GM11168 (cell line): ENCODE measurements at regions not wholly inside any gene's neighbourhood (a gene's known extent, or its start where the extent isn't known, plus 50 kb on each side); places are given as distances from the start of the nearest gene placed in this dataset.
"Not testable (repeated sequence)": the region's sequence is repeated elsewhere in the genome, so short reads cannot be mapped to it uniquely, and the experiment has no call there.

Source experiments
- in situ Hi-C: fragments of 300-500 bp; cut with MboI; formaldehyde crosslinking; loops from one replicate; pipeline ENCODE4 v1.12.0; 2022; ENCODE audit warnings: low sequenced_read_pairs; ENCODE audit not compliant: unreplicated experiment

DNA sequence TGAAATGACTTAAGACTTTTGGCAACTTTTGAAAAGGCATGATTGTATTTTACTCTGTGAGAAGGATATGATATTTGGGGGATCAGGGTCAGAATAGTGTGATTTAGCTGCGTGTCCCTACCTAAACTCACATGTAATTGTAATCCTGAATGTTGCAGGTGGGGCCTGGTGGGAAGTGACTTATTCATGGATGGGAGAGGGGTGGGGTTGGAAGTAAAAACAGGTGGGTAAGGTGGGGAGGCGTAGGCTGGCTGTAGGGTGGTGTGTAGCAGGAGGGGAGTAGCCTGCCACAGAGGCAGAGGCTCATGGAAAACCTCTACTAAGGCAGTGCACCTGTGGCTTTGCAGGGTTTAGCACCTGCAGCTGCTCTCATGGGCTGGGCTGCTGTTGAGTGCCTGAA is 584.2 kb downstream of the CWH43 start:
- in situ Hi-C loops: not testable (repeated sequence)

DNA sequence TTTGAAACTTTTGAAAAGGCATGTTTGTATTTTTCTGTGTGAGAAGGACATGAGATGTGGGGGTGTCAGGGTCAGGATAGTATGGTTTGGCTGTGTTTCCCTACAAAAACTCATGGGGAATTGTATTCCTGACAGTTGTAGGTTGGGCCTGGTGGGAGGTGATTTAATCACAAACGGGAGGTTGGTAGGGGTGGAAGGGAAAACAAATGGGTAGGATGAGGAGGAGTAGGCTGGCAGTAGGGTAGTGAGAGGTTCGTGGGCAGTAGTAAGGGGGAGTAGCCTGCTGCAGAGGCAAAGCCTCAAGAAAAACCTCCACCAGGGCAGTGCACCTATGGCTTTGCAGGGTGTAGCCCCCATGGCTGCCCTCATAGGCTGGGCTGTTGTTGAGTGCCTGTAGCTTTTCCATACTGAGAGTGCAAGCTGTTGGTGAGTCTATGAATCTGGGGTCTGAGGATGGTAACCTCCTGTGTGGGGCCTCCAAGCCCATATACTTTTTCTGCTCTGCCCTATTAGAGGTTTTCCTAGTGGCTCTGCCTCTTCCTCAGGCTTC is 587.7 kb downstream of the CWH43 start:
- in situ Hi-C loops: not testable (repeated sequence)

DNA sequence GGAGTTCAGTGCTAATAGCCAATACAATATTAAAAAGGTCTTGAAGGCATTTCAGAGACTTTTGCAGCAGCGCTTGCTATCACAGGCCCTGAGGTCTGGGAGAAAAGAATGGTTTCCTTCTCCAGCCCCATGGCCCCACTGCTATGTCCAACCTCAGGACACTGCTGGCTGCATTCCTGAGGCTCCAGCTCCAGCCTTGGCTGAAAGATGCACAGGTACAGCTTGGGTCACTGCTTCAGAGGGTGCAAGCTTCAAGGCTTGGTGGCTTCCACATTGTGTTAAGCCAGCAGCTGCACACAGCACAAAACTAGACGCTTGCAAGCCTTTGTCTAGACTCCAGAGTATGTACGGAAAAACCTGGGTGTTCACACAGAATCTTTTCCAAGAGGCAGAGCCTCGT is 589.2 kb downstream of the CWH43 start:
- in situ Hi-C loops: not testable (repeated sequence)

DNA sequence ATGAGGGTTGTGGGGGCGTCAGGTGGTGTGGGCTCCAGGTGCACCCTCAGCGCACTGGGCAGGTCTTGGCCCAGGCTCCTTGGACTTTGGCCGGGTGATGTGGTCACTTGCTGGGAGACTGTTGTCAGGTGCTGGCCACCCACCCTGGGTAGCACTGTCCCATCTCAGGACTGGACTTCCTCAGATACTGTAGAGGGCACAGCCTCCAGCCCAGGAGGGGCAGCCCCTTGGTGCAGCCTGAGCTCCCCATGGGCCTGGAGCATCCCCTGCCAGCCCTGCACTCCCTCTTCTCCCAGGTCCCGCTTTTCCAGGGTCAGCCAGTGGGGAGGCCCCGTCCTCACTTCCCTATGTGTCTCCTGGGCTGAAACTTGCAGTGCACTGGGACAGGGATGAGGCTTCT is 592.3 kb downstream of the CWH43 start:
- in situ Hi-C loops: not testable (repeated sequence)

DNA sequence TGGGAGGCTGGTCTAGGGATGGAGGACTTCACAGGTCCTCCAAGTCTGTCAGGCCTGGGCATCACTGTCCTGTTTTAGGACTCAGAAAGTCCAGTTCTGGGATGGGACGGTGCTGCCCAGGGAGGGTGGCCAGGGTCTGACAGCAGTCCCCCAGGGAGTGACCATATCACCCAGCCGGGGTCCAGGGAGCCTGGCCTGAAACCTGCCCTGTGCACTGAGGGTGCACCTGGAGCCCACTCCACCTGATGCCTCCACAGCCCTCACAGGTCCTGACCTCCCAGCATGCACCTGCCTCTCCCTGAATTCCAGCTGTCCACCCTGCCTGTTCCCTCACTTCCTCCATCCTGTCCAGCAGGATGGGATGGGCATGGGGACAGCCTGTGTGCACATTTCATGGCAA is 592.8 kb downstream of the CWH43 start:
- in situ Hi-C loops: not testable (repeated sequence)

DNA sequence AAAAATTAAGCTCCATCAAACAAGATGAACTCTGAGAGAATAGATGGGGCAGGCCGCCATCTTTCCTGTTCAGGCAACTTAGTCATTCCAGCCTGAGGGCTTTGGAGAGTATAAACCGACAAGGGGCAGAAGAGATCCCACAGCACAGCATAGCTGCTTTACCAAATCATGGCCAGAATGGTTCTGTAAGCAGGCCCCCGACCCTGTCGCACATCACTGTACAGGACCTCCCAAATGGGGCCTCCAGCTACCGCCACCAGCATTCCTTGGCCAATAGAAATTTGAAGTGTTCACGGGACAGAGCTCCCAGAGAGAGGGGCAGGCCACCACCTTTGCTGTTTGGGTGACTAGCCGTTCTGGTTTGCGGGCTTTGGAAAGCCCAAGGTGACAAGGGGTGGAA is 594.1 kb downstream of the CWH43 start:
- in situ Hi-C loops: not testable (repeated sequence)

DNA sequence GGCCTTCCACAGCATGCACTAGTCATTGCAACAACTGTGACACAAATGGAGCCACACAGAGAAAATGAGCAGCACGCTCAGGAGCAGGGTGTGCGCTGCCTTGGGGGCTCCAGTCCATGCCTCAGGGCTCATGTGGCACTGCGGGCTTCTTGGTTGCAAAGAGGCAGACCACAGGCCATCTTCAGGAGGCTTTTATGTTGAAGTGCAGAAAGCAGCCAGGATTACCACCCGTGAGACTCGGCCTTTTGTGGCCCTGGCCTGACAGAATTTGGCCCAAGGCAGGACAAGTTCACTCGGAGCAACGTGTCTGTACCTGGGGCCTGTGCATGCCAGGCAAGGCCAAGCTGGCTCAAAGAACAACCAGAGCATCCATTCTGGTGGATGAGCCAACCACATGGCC is 602.3 kb downstream of the CWH43 start:
- in situ Hi-C loops: not testable (repeated sequence)

DNA sequence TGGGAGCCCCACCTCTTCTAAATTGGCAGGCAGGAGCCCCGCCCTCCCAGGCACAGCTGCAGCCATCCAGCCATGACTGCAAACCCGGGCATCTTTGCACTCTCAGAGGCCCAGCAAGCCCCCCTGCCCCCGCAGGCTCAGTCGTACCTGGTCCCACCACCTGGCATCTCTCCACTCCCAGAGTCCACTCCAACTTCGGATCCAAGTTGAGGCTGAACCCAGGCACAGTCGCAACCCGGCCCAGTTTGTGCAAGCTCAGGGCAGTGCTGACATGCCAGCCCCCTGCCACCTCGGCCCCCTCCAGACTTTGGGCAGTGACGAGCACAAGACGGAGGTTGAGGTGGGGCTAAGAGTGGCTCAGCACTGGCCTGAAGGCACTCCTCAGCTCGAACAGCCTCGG is 632.4 kb downstream of the CWH43 start:
- in situ Hi-C loops: not testable (repeated sequence)

DNA sequence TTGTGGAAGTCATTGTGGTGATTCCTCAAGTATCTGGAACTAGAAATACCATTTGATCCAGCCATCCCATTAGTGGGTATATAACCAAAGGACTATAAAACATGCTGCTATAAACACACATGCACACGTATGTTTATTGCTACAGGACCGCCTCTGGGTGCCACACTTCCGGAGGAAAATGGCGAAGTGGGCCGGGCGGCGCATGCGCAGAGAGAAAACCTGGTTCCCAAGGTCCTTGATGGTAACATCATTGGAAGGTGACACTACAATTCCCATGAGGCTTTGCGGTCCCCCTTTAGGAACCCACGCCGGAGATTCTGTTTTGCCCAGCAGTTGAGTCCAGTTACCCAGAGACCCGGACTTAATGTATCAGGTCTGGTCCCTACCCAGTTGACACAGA is 640.4 kb downstream of the CWH43 start:
- in situ Hi-C loops: not testable (repeated sequence)
